Dendritic cell treated with granulocyte-macrophage colony-stimulating factor and Interleukin-4, amounts not matched to agents 40 ng/mL and 50 ng/mL, for 4 days (primary cell): ENCODE measurements at regions not wholly inside any gene's neighbourhood (a gene's known extent, or its start where the extent isn't known, plus 50 kb on each side); places are given as distances from the start of the nearest gene placed in this dataset.

Experiments used
- H3K27ac Mint-ChIP-seq: one replicate; pipeline ENCODE4 v1.8.0; 2022; ENCODE audit warnings: mild to moderate bottlenecking, mixed read lengths
- H3K27me3 Mint-ChIP-seq: one replicate; pipeline ENCODE4 v1.8.0; 2022; ENCODE audit warnings: mild to moderate bottlenecking, mixed read lengths
- H3K36me3 Mint-ChIP-seq: one replicate; pipeline ENCODE4 v1.8.0; 2022; ENCODE audit warnings: low read depth, mixed read lengths
- H3K4me1 Mint-ChIP-seq: one replicate; pipeline ENCODE4 v1.8.0; 2022; ENCODE audit warnings: low read depth, mixed read lengths
- H3K4me3 Mint-ChIP-seq: one replicate; pipeline ENCODE4 v1.8.0; 2022; ENCODE audit warnings: mild to moderate bottlenecking, moderate library complexity, mixed read lengths
- H3K9me3 Mint-ChIP-seq: one replicate; pipeline ENCODE4 v1.8.0; 2022; ENCODE audit warnings: mixed read lengths
- intact Hi-C: fragments of 100-400 bp; cut with micrococcal nuclease; formaldehyde crosslinking; loops from one replicate; pipeline ENCODE4 v1.15.0; 2022

GRCh38 chr5:133744051-133744959 is 132.0 kb upstream of the FSTL4 start:
- Mint-ChIP-seq H3K27me3 (peaks cover 4% of the 10 kb centered on the region), H3K4me1 (no peaks in the 10 kb centered on the region), H3K4me3 (no peak overlapping the region), H3K9me3 (no peaks in the 10 kb centered on the region), H3K36me3 (no peaks in the 10 kb centered on the region), H3K27ac (no peak overlapping the region)
- intact Hi-C loops, result no loop called here

GRCh38 chr5:133742431-133742988 is 130.2 kb upstream of the FSTL4 start:
- H3K4me1 Mint-ChIP-seq, result no peaks in the 10 kb centered on the region
- no peaks in the 10 kb centered on the region for H3K9me3 Mint-ChIP-seq
- H3K36me3 Mint-ChIP-seq, result no peaks in the 10 kb centered on the region
- intact Hi-C loops, result no loop called here
- peaks cover 2% of the 10 kb centered on the region for H3K27me3 Mint-ChIP-seq
- H3K4me3 Mint-ChIP-seq, result no peak overlapping the region
- no peak overlapping the region for H3K27ac Mint-ChIP-seq

GRCh38 chr5:133741818-133742355 is 129.5 kb upstream of the FSTL4 start:
- H3K27ac Mint-ChIP-seq, result no peak overlapping the region
- intact Hi-C loops, result no loop called here
- no peaks in the 10 kb centered on the region for H3K4me1 Mint-ChIP-seq
- no peaks in the 10 kb centered on the region for H3K9me3 Mint-ChIP-seq
- peaks cover 2% of the 10 kb centered on the region for H3K27me3 Mint-ChIP-seq
- no peaks in the 10 kb centered on the region for H3K36me3 Mint-ChIP-seq
- H3K4me3 Mint-ChIP-seq, result no peak overlapping the region

GRCh38 chr5:133741396-133741795 is 129.1 kb upstream of the FSTL4 start:
- Mint-ChIP-seq H3K4me1 (no peaks in the 10 kb centered on the region), H3K27ac (no peak overlapping the region), H3K27me3 (peaks cover 2% of the 10 kb centered on the region), H3K9me3 (no peaks in the 10 kb centered on the region), H3K36me3 (no peaks in the 10 kb centered on the region), H3K4me3 (no peak overlapping the region)
- intact Hi-C loops, result no loop called here

GRCh38 chr5:133739181-133739780 is 126.9 kb upstream of the FSTL4 start:
- Mint-ChIP-seq H3K4me3 (no peak overlapping the region), H3K27ac (no peak overlapping the region), H3K27me3 (peaks cover 4% of the 10 kb centered on the region), H3K36me3 (no peaks in the 10 kb centered on the region), H3K4me1 (no peaks in the 10 kb centered on the region), H3K9me3 (no peaks in the 10 kb centered on the region)
- intact Hi-C loops, result no loop called here

- Mint-ChIP-seq H3K4me3 (no peak overlapping the region), H3K27me3 (peaks cover 4% of the 10 kb centered on the region), H3K36me3 (no peaks in the 10 kb centered on the region), H3K27ac (no peak overlapping the region), H3K4me1 (no peaks in the 10 kb centered on the region), H3K9me3 (no peaks in the 10 kb centered on the region)
- intact Hi-C loops, result no loop called here
Measured at GRCh38 chr5:133738271-133738670, 125.9 kb upstream of the FSTL4 start.

- Mint-ChIP-seq H3K36me3 (no peaks in the 10 kb centered on the region), H3K9me3 (no peaks in the 10 kb centered on the region), H3K4me3 (no peak overlapping the region), H3K27ac (no peak overlapping the region), H3K27me3 (peaks cover 5% of the 10 kb centered on the region), H3K4me1 (no peaks in the 10 kb centered on the region)
- intact Hi-C loops, result no loop called here
Measured at GRCh38 chr5:133736512-133736911, 124.2 kb upstream of the FSTL4 start.

- Mint-ChIP-seq H3K27me3 (peaks cover 6% of the 10 kb centered on the region), H3K9me3 (no peaks in the 10 kb centered on the region), H3K27ac (no peak overlapping the region), H3K4me1 (no peaks in the 10 kb centered on the region), H3K36me3 (no peaks in the 10 kb centered on the region), H3K4me3 (no peak overlapping the region)
- intact Hi-C loops, result no loop called here
Measured at GRCh38 chr5:133735346-133735745, 123.0 kb upstream of the FSTL4 start.

GRCh38 chr5:133734916-133735315 is 122.6 kb upstream of the FSTL4 start:
- H3K36me3 Mint-ChIP-seq, result no peaks in the 10 kb centered on the region
- no peaks in the 10 kb centered on the region for H3K9me3 Mint-ChIP-seq
- peaks cover 6% of the 10 kb centered on the region for H3K27me3 Mint-ChIP-seq
- H3K4me3 Mint-ChIP-seq, result no peak overlapping the region
- intact Hi-C loops, result no loop called here
- no peak overlapping the region for H3K27ac Mint-ChIP-seq
- no peaks in the 10 kb centered on the region for H3K4me1 Mint-ChIP-seq

- no peak overlapping the region for H3K27ac Mint-ChIP-seq
- H3K9me3 Mint-ChIP-seq, result no peaks in the 10 kb centered on the region
- H3K36me3 Mint-ChIP-seq, result no peaks in the 10 kb centered on the region
Measured at GRCh38 chr5:133732536-133732935, 120.2 kb upstream of the FSTL4 start.

GRCh38 chr5:133731951-133732350 is 119.6 kb upstream of the FSTL4 start:
- Mint-ChIP-seq H3K9me3 (no peaks in the 10 kb centered on the region), H3K27ac (no peak overlapping the region), H3K27me3 (peaks cover 11% of the 10 kb centered on the region), H3K36me3 (no peaks in the 10 kb centered on the region), H3K4me1 (no peaks in the 10 kb centered on the region), H3K4me3 (no peak overlapping the region)
- intact Hi-C loops, result no loop called here

More at GRCh38 chr5:133732536-133732935, 120.2 kb upstream of the FSTL4 start:
- Mint-ChIP-seq H3K27me3 (peaks cover 11% of the 10 kb centered on the region), H3K4me3 (no peak overlapping the region), H3K4me1 (no peaks in the 10 kb centered on the region)
- intact Hi-C loops, result no loop called here

GRCh38 chr5:133730866-133731265 is 118.5 kb upstream of the FSTL4 start:
- H3K27me3 Mint-ChIP-seq, result peaks cover 13% of the 10 kb centered on the region
- intact Hi-C loops, result no loop called here
- H3K27ac Mint-ChIP-seq, result no peak overlapping the region
- no peak overlapping the region for H3K4me3 Mint-ChIP-seq
- no peaks in the 10 kb centered on the region for H3K4me1 Mint-ChIP-seq
- no peaks in the 10 kb centered on the region for H3K36me3 Mint-ChIP-seq
- no peaks in the 10 kb centered on the region for H3K9me3 Mint-ChIP-seq

- Mint-ChIP-seq H3K4me3 (no peak overlapping the region), H3K36me3 (no peaks in the 10 kb centered on the region)
- intact Hi-C loops, result no loop called here
Measured at GRCh38 chr5:133730346-133730745, 118.0 kb upstream of the FSTL4 start.

GRCh38 chr5:133729800-133730199 is 117.5 kb upstream of the FSTL4 start:
- Mint-ChIP-seq H3K27me3 (peaks cover 13% of the 10 kb centered on the region), H3K27ac (no peak overlapping the region), H3K4me1 (no peaks in the 10 kb centered on the region), H3K36me3 (no peaks in the 10 kb centered on the region), H3K9me3 (no peaks in the 10 kb centered on the region), H3K4me3 (no peak overlapping the region)
- intact Hi-C loops, result no loop called here

More at GRCh38 chr5:133730346-133730745, 118.0 kb upstream of the FSTL4 start:
- no peaks in the 10 kb centered on the region for H3K4me1 Mint-ChIP-seq
- peaks cover 13% of the 10 kb centered on the region for H3K27me3 Mint-ChIP-seq
- no peaks in the 10 kb centered on the region for H3K9me3 Mint-ChIP-seq
- H3K27ac Mint-ChIP-seq, result no peak overlapping the region
